ENCODE measurements at regions not wholly inside any gene's neighbourhood (a gene's known extent, or its start where the extent isn't known, plus 50 kb on each side); places are given as distances from the start of the nearest gene placed in this dataset.

GRCh38 chr4:62644372-62644771 lies 1444.2 kb downstream of the ADGRL3 start:
- intact Hi-C loops (cut with DNase I): no loop called here
- no peak overlapping the region for H3K4me3 ChIP-seq
- no peaks in the 10 kb centered on the region for H3K27me3 ChIP-seq
- H3K9me3 ChIP-seq: no peaks in the 10 kb centered on the region
- no peak overlapping the region for H3K27ac ChIP-seq
- DNase-seq (ENCODE audit: extremely low spot score in 2 of 2): no peak
- TF ChIP-seq POLR2A (IDR thresholded peaks at IDR 0.05): no peak
- TF ChIP-seq POLR2AphosphoS5 (IDR thresholded peaks at IDR 0.05; ENCODE audit: insufficient read depth in 1 of 2, low read depth in 1 of 2): no peak
- no peak for TF ChIP-seq CTCF (IDR thresholded peaks at IDR 0.05)
- H3K36me3 ChIP-seq: no peaks in the 10 kb centered on the region
- H3K4me1 ChIP-seq: no peaks in the 10 kb centered on the region

DNA sequence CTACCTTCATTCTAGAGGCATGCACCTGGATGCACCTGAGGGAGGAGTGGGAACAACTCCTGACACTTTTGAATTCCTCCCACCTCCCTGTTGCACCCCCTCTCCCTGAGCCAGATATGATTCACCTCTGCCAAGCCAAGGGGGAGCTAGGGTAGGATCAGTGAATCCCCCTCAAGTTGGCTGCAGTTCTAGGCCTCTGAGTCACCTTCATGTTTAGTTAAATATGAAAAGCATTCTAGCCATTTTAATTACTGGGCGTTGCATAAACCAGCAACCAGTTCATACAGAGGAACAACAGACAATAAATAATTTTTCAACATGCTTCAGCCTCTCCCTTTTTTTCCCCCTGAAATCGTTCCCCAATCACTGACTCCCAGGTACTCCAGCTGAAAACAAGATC lies 1440.2 kb downstream of the ADGRL3 start:
- Histone ChIP-seq H3K27ac (no peak overlapping the region), H3K36me3 (no peaks in the 10 kb centered on the region), H3K4me3 (no peak overlapping the region), H3K27me3 (no peaks in the 10 kb centered on the region), H3K4me1 (no peaks in the 10 kb centered on the region), H3K9me3 (no peaks in the 10 kb centered on the region)
- DNase-seq (ENCODE audit: extremely low spot score in 2 of 2): no peak
- TF ChIP-seq CTCF (IDR thresholded peaks at IDR 0.05): no peak
- no peak for TF ChIP-seq POLR2A (IDR thresholded peaks at IDR 0.05)
- no peak for TF ChIP-seq POLR2AphosphoS5 (IDR thresholded peaks at IDR 0.05; ENCODE audit: insufficient read depth in 1 of 2, low read depth in 1 of 2)
- intact Hi-C loops (cut with DNase I): no loop called here

DNA sequence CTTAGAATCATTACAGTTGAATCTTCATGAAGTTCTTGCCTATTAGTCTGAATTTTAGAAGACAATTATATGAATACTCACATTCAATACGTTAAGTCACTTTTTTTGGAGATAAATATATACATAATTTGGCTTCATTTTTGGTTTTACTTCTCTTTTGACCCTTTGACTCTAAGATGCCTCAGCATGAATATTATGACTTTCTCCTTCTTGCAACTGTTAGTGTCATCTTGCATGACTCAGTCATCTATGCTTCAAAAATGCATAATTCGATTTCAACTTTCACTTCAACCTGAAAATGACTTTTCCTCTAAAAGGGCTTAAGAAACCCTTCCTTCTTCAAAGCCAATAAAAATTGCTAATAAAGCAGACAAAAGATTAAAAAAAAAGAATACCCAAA lies 1427.5 kb downstream of the ADGRL3 start:
- TF ChIP-seq POLR2AphosphoS5 (IDR thresholded peaks at IDR 0.05; ENCODE audit: insufficient read depth in 1 of 2, low read depth in 1 of 2): no peak
- TF ChIP-seq POLR2A (IDR thresholded peaks at IDR 0.05): no peak
- no peak for TF ChIP-seq CTCF (IDR thresholded peaks at IDR 0.05)
- intact Hi-C loops (cut with DNase I): no loop called here
- no peak for DNase-seq (ENCODE audit: extremely low spot score in 2 of 2)
- Histone ChIP-seq H3K4me1 (no peaks in the 10 kb centered on the region), H3K9me3 (no peaks in the 10 kb centered on the region), H3K4me3 (no peak overlapping the region), H3K36me3 (no peaks in the 10 kb centered on the region), H3K27me3 (no peaks in the 10 kb centered on the region), H3K27ac (no peak overlapping the region)

- intact Hi-C loops (cut with DNase I): no loop called here
- H3K9me3 ChIP-seq: no peaks in the 10 kb centered on the region
- H3K27ac ChIP-seq: no peak overlapping the region
- TF ChIP-seq POLR2AphosphoS5 (IDR thresholded peaks at IDR 0.05; ENCODE audit: insufficient read depth in 1 of 2, low read depth in 1 of 2): no peak
- TF ChIP-seq CTCF (IDR thresholded peaks at IDR 0.05): no peak
- TF ChIP-seq POLR2A (IDR thresholded peaks at IDR 0.05): no peak
- no peaks in the 10 kb centered on the region for H3K4me1 ChIP-seq
- no peak for DNase-seq (ENCODE audit: extremely low spot score in 2 of 2)
- H3K36me3 ChIP-seq: no peaks in the 10 kb centered on the region
- H3K27me3 ChIP-seq: no peaks in the 10 kb centered on the region
- H3K4me3 ChIP-seq: no peak overlapping the region
Observed at GRCh38 chr4:62627141-62627540, 1427.0 kb downstream of the ADGRL3 start.

GRCh38 chr4:62622089-62622488 lies 1422.0 kb downstream of the ADGRL3 start:
- no peaks in the 10 kb centered on the region for H3K9me3 ChIP-seq
- intact Hi-C loops (cut with DNase I): no loop called here
- no peaks in the 10 kb centered on the region for H3K27me3 ChIP-seq
- no peak overlapping the region for H3K27ac ChIP-seq
- H3K4me3 ChIP-seq: no peak overlapping the region
- H3K36me3 ChIP-seq: no peaks in the 10 kb centered on the region
- TF ChIP-seq POLR2A (IDR thresholded peaks at IDR 0.05) (no peak), POLR2AphosphoS5 (IDR thresholded peaks at IDR 0.05; ENCODE audit: insufficient read depth in 1 of 2, low read depth in 1 of 2) (no peak), CTCF (IDR thresholded peaks at IDR 0.05) (no peak)
- no peak for DNase-seq (ENCODE audit: extremely low spot score in 2 of 2)
- H3K4me1 ChIP-seq: no peaks in the 10 kb centered on the region
